ENCODE measurements at regions not wholly inside any gene's neighbourhood (a gene's known extent, or its start where the extent isn't known, plus 50 kb on each side); places are given as distances from the start of the nearest gene placed in this dataset.

GRCh38 chr13:90430127-90430526 lies 917.4 kb upstream of the MIR17HG start:
- TF ChIP-seq CEBPB (IDR thresholded peaks at IDR 0.05; ENCODE audit: low read depth, low read length): peak; percentile 76
- no peak for TF ChIP-seq CTCF (conservative IDR thresholded peaks at IDR 0.05; ENCODE audit: low read depth, low read length)
- TF ChIP-seq RAD21 (IDR thresholded peaks at IDR 0.05; ENCODE audit: low read length): no peak
- no peak for TF ChIP-seq ELK1 (IDR thresholded peaks at IDR 0.05; ENCODE audit: borderline replicate concordance, low read depth, low read length)
- TF ChIP-seq POLR2A (IDR thresholded peaks at IDR 0.05; ENCODE audit: low read depth, low read length): no peak
- TF ChIP-seq CHD1 (IDR thresholded peaks at IDR 0.05; ENCODE audit: low read depth, low read length): no peak
- no peak for TF ChIP-seq MAFK (IDR thresholded peaks at IDR 0.05; ENCODE audit: low read depth, low read length)
- no peak for TF ChIP-seq SMC3 (IDR thresholded peaks at IDR 0.05; ENCODE audit: low read depth, low read length)
- no peak for TF ChIP-seq MXI1 (IDR thresholded peaks at IDR 0.05; ENCODE audit: borderline replicate concordance, low read depth, low read length)
- TF ChIP-seq RCOR1 (IDR thresholded peaks at IDR 0.05; ENCODE audit: insufficient replicate concordance, low read length): no peak
- no peak for TF ChIP-seq MAZ (IDR thresholded peaks at IDR 0.05; ENCODE audit: borderline replicate concordance, low read depth, low read length)

Measured in IMR-90 (cell line).